PC-3 (cell line): ENCODE measurements at regions not wholly inside any gene's neighbourhood (a gene's known extent, or its start where the extent isn't known, plus 50 kb on each side); places are given as distances from the start of the nearest gene placed in this dataset.

Source experiments
- ATAC-seq: fragments of 200-7000 bp; cut with Tn5 transposase; 2 replicates; pipeline ENCODE4 v1.9.1; 2020; ENCODE audit warnings: mild to moderate bottlenecking, moderate library complexity
- BruUV-seq: library from RNA; stranded (reverse); fragments of 400-500 nt; replicated peaks from 2 replicates; lab custom pipeline; 2021; lab: Mats Ljungman, UMichigan
- CTCF ChIA-PET: fragments of 300-600 bp; sonication (Branson Sonifier 250); formaldehyde crosslinking; loops from one replicate; lab custom pipeline; 2022; ENCODE audit warnings: antibody characterized with exemption; lab: Charles Lee
- POLR2A ChIA-PET: fragments of 300-600 bp; sonication (Branson Sonifier 250); formaldehyde crosslinking; loops from one replicate; lab custom pipeline; 2022; ENCODE audit warnings: antibody characterized with exemption; ENCODE audit not compliant: unreplicated experiment; lab: Charles Lee
- DNase-seq: peaks from one replicate; pipeline ENCODE4 v3.0.0-alpha.2; 2015
- H2AFZ ChIP-seq: fragments of 300-600 bp; sonication (generic); 2 replicates; pipeline ENCODE4 v1.6.0; 2016; ENCODE audit warnings: antibody characterized with exemption, low read length
- H3F3A ChIP-seq: fragments of 300-600 bp; sonication (generic); one replicate; pipeline ENCODE4 v1.6.0; 2017; ENCODE audit warnings: antibody characterized with exemption, low read length, control low read depth, mild to moderate bottlenecking; ENCODE audit not compliant: unreplicated experiment
- H3K27ac ChIP-seq: fragments of 300-600 bp; sonication (generic); 2 replicates; pipeline ENCODE4 v1.5.1; 2016; ENCODE audit warnings: mild to moderate bottlenecking, low read length
- H3K27me3 ChIP-seq: fragments of 300-600 bp; sonication (generic); 2 replicates; pipeline ENCODE4 v1.6.1; 2016; ENCODE audit warnings: low read length, mixed read lengths
- H3K36me3 ChIP-seq: fragments of 300-600 bp; sonication (generic); 2 replicates; pipeline ENCODE4 v1.6.1; 2016; ENCODE audit warnings: low read depth, mixed run types, low read length, mixed read lengths
- H3K4me1 ChIP-seq: fragments of 300-600 bp; sonication (generic); 2 replicates; pipeline ENCODE4 v1.5.1; 2016; ENCODE audit warnings: low read length; ENCODE audit not compliant: insufficient read depth
- H3K4me2 ChIP-seq: fragments of 300-600 bp; sonication (generic); 2 replicates; pipeline ENCODE4 v1.6.0; 2016; ENCODE audit warnings: low read length
- H3K4me3 ChIP-seq: fragments of 300-600 bp; sonication (generic); 2 replicates; pipeline ENCODE4 v1.5.1; 2016; ENCODE audit warnings: mild to moderate bottlenecking, low read length, mixed read lengths
- H3K79me2 ChIP-seq: fragments of 300-600 bp; sonication (generic); 2 replicates; pipeline ENCODE4 v1.6.1; 2017; ENCODE audit warnings: low read length, mixed read lengths
- H3K9ac ChIP-seq: fragments of 300-600 bp; sonication (generic); 2 replicates; pipeline ENCODE4 v1.6.0; 2016; ENCODE audit warnings: mild to moderate bottlenecking, low read length
- H3K9me2 ChIP-seq: fragments of 300-600 bp; sonication (generic); replicated peaks from 2 replicates; pipeline ENCODE4 v1.6.1; 2016; ENCODE audit warnings: mixed run types, low read length, mixed read lengths
- H3K9me3 ChIP-seq: fragments of 300-600 bp; sonication (generic); 2 replicates; pipeline ENCODE4 v1.6.1; 2016; ENCODE audit warnings: low read length, mixed read lengths
- H4K20me1 ChIP-seq: fragments of 300-600 bp; sonication (generic); 2 replicates; pipeline ENCODE4 v1.6.1; 2016; ENCODE audit warnings: low read length, mixed read lengths
- CTCF ChIP-seq: fragments of 300-600 bp; sonication (generic); conservative IDR thresholded peaks from 2 replicates; pipeline ENCODE4 v1.5.1; 2017; ENCODE audit warnings: antibody characterized with exemption, low read depth, mild to moderate bottlenecking, low read length
- EZH2 ChIP-seq: fragments of 300-600 bp; sonication (generic); IDR thresholded peaks from one replicate; pipeline ENCODE4 v1.6.1; 2017; ENCODE audit warnings: antibody characterized with exemption, mild to moderate bottlenecking, low read length; ENCODE audit not compliant: unreplicated experiment
- EZH2phosphoT487 ChIP-seq: fragments of 300-600 bp; sonication (generic); IDR thresholded peaks from 2 replicates; pipeline ENCODE4 v1.6.1; 2018; ENCODE audit warnings: mild to moderate bottlenecking, antibody characterized with exemption, low read length, borderline replicate concordance
- intact Hi-C: fragments of 100-400 bp; cut with micrococcal nuclease; formaldehyde crosslinking; loops from 2 replicates; pipeline ENCODE4 v1.9.0; 2023

DNA sequence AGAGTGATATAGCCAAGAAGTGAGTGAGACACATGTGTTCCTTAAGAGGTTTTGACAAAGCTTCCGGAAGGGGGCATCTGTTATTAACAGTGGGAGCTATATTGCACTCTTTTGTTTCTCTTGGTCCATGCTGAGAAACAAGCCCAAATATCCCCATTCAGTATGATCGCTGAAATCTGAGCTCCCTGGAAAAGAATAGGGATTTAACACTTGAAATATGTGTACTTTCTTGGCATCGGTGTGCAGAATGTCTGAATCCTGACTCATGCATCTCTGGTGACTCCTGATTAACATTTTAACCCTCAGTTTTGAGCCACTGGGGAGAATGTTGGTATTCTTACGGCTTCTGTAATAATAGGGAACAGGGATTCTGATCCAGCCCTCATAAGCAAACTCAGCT, 448.1 kb downstream of the TSN start:
- no peak overlapping the region for H3K4me3 ChIP-seq
- peak overlapping the region; percentile 51 for H3K4me2 ChIP-seq
- no peak overlapping the region for H3K27ac ChIP-seq
- peaks cover 13% of the 10 kb centered on the region for H3K4me1 ChIP-seq
- peaks cover 10% of the 10 kb centered on the region; the same call in 1 of the 2 replicates for H3K27me3 ChIP-seq
- TF ChIP-seq EZH2: no peak
- peak; percentile 34; the same call in 1 of the 2 replicates for TF ChIP-seq CTCF
- H2AFZ ChIP-seq: no peak overlapping the region
- H3K9me3 ChIP-seq: no peaks in the 10 kb centered on the region
- no peaks in the 10 kb centered on the region for H3F3A ChIP-seq
- ATAC-seq (peak; percentile 62), DNase-seq (peak; percentile 82)
- H3K9me2 ChIP-seq: no peaks in the 10 kb centered on the region
- no peaks in the 10 kb centered on the region for H3K79me2 ChIP-seq
- H4K20me1 ChIP-seq: no peaks in the 10 kb centered on the region
- BruUV-seq: no TSS peak
- H3K36me3 ChIP-seq: no peaks in the 10 kb centered on the region
- ChIA-PET CTCF (interaction anchor here (0.7 kb wide), 1 partner anchor 17 kb away, joined by 3 read pairs; no protein-coding TSS in a partner anchor), POLR2A (no interaction called here)
- intact Hi-C loops: no loop called here
- no peak overlapping the region for H3K9ac ChIP-seq

- TF ChIP-seq EZH2phosphoT487 (no peak), EZH2 (no peak), CTCF (no peak)
- peaks cover 10% of the 10 kb centered on the region; the same call in 1 of the 2 replicates for H3K27me3 ChIP-seq
- POLR2A ChIA-PET: no interaction called here
- no TSS peak for BruUV-seq
- no peaks in the 10 kb centered on the region for H3K9me2 ChIP-seq
- H3K79me2 ChIP-seq: no peaks in the 10 kb centered on the region
- no peaks in the 10 kb centered on the region for H3F3A ChIP-seq
- H2AFZ ChIP-seq: no peak overlapping the region
- H3K9me3 ChIP-seq: no peaks in the 10 kb centered on the region
- H4K20me1 ChIP-seq: no peaks in the 10 kb centered on the region
- H3K36me3 ChIP-seq: no peaks in the 10 kb centered on the region
- no peak overlapping the region for H3K9ac ChIP-seq
- H3K4me2 ChIP-seq: no peak overlapping the region
- H3K4me1 ChIP-seq: peaks cover 13% of the 10 kb centered on the region
- intact Hi-C loops: no loop called here
- no peak overlapping the region for H3K4me3 ChIP-seq
- DNase-seq (no peak), ATAC-seq (no peak)
- H3K27ac ChIP-seq: no peak overlapping the region
- CTCF ChIA-PET: no interaction called here
Observed at GRCh38 chr2:122205641-122206040, 450.2 kb downstream of the TSN start.

- CTCF ChIA-PET: no interaction called here
- peaks cover 13% of the 10 kb centered on the region for H3K4me1 ChIP-seq
- no peak overlapping the region for H3K4me3 ChIP-seq
- no peak overlapping the region for H3K9ac ChIP-seq
- H3K36me3 ChIP-seq: no peaks in the 10 kb centered on the region
- no peaks in the 10 kb centered on the region for H4K20me1 ChIP-seq
- no peaks in the 10 kb centered on the region for H3F3A ChIP-seq
- ATAC-seq (no peak), DNase-seq (no peak)
- BruUV-seq: no TSS peak
- no peak overlapping the region for H3K4me2 ChIP-seq
- TF ChIP-seq EZH2 (no peak), EZH2phosphoT487 (no peak), CTCF (no peak)
- H3K9me3 ChIP-seq: no peaks in the 10 kb centered on the region
- no peaks in the 10 kb centered on the region for H3K9me2 ChIP-seq
- peaks cover 10% of the 10 kb centered on the region; the same call in 1 of the 2 replicates for H3K27me3 ChIP-seq
- intact Hi-C loops: no loop called here
- no peaks in the 10 kb centered on the region for H3K79me2 ChIP-seq
- no peak overlapping the region for H3K27ac ChIP-seq
- POLR2A ChIA-PET: no interaction called here
- no peak overlapping the region for H2AFZ ChIP-seq
Observed at GRCh38 chr2:122206101-122206500, 450.6 kb downstream of the TSN start.
